HG03025 (cell line): ENCODE measurements at regions not wholly inside any gene's neighbourhood (a gene's known extent, or its start where the extent isn't known, plus 50 kb on each side); places are given as distances from the start of the nearest gene placed in this dataset.
A peak's percentile ranks its signal among the peaks of the same experiment; 100 is the strongest.

Source experiments
- ATAC-seq: cut with Tn5 transposase; IDR thresholded peaks from one replicate; pipeline ENCODE4 v1.9.1; 2021; ENCODE audit warnings: mild to moderate bottlenecking, moderate library complexity; ENCODE audit not compliant: unreplicated experiment, low FRiP score

GRCh38 chr2:195606179-195606578, 50.8 kb upstream of the SLC39A10 start:
- ATAC-seq: no peak

DNA sequence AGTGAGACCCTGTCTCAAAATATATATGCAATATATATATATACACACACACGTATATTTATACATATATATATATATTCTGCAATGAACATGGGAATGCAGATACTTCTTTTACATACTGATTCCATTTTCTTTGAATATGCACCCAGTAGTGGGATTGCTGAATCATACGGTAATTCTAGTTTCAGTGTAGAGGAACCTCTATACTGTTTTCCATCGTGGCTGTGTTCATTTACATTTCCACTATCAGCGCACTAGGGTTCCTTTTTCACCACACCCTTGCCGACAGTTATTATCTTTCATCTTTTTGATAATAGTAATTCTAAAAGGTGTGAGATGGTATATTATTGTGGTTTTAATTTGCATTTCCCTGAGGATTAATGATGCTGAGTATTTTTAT, 52.3 kb upstream of the SLC39A10 start:
- ATAC-seq: no peak

DNA sequence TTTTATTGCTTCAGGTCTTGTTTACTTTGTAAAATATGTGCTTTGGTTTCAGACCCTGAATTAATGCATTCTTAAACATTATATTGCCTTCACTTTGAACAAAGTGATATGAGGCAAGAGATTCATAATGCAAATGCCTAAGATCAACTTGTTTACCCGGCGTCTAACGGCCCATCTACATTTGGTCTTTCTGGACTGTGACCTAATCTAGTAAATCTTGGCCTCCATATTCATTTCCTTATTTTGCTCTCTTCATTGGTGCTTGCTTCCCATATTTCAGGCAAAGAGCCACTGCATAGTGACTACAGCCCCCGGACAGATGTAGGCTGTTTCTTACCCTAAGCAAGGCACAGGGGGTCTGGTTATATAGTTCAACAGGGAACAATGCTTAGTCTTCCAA, 53.0 kb upstream of the SLC39A10 start:
- no peak for ATAC-seq

- no peak for ATAC-seq
Observed at GRCh38 chr2:195603408-195603807, 53.6 kb upstream of the SLC39A10 start.

DNA sequence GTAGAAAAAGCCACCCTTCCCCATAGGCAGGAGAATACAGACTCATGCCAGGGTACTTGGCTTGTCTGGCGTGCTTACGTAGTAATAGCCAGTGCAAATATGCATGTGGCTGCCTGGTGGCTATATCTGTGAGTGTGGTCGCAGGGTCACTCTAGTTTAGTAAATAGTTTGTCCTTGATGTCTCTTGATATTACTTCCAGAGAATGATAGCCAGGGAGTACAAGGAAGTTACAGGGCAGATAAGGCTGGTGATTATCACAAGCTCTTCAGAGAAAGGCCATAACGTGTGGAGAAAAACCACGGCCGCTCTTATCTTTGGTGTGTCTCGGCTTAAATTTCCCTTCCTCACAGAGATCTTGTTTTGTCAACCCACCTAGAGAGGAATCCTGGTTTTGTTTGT, 54.3 kb upstream of the SLC39A10 start:
- ATAC-seq: no peak

GRCh38 chr2:195601361-195601760, 55.7 kb upstream of the SLC39A10 start:
- no peak for ATAC-seq

GRCh38 chr2:195600778-195601177, 56.2 kb upstream of the SLC39A10 start:
- ATAC-seq: no peak

DNA sequence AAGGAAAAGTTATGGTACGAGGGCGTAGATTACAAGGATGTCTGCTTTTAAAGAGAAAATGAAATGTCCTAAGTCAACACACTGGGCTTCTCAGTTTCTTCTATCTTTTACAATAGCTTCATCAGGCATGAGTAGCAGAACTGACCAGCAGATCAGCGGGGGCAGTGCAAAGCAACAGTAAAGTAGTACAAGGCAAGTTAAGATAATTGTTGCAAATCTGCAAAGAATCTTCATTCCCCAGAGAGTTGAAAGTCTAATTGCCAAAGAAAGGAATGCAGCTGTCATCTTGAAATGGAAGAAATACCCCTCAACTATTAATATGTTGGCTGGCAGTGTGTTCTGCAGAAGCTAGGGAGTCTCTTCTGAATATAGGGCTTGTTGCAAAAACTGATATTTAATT, 60.2 kb upstream of the SLC39A10 start:
- no peak for ATAC-seq

GRCh38 chr2:195595825-195596224, 61.2 kb upstream of the SLC39A10 start:
- no peak for ATAC-seq

- ATAC-seq: no peak
Observed at GRCh38 chr2:195594919-195595694, 61.9 kb upstream of the SLC39A10 start.

DNA sequence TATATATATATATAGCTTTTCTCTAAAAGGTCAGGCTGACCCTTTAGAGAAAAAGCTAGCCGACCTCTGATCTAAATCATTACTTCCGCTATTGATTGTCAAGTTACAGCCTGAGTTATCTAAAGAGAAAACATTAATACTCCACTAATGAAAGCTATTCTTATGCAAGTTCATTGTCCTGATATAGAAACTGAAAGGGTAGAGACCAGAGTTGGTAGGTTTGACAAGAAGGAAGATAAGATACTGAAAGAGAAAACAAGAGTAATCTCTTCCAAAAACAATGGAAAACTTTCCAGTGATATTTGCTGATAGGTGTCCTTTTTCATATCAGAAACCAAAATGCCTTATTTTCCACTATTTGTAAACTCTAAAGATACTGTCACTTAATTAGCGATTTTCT, 62.8 kb upstream of the SLC39A10 start:
- no peak for ATAC-seq

DNA sequence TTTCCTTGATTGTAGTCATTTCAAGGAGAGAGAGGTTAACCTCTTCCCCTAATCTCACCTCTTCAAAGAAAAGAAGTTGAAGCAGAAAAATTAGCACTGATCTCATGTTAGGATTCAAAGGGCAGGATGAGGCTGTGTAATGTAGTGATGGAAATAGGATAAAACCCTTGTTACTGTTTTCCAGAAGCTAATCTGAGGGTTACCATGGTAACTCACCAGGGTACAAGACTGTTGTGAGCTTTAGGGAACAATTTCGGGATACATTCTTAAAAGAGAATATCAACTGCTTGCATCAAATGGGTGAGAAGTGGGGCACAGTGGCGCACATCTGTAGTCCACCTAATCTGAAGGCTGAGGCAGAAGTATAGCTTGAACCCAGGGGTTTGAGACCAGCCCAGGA, 64.9 kb upstream of the SLC39A10 start:
- no peak for ATAC-seq

GRCh38 chr2:195590861-195591205, 66.2 kb upstream of the SLC39A10 start:
- ATAC-seq: no peak

GRCh38 chr2:195590199-195590860, 66.7 kb upstream of the SLC39A10 start:
- no peak for ATAC-seq

GRCh38 chr2:195587966-195588365, 69.1 kb upstream of the SLC39A10 start:
- no peak for ATAC-seq

DNA sequence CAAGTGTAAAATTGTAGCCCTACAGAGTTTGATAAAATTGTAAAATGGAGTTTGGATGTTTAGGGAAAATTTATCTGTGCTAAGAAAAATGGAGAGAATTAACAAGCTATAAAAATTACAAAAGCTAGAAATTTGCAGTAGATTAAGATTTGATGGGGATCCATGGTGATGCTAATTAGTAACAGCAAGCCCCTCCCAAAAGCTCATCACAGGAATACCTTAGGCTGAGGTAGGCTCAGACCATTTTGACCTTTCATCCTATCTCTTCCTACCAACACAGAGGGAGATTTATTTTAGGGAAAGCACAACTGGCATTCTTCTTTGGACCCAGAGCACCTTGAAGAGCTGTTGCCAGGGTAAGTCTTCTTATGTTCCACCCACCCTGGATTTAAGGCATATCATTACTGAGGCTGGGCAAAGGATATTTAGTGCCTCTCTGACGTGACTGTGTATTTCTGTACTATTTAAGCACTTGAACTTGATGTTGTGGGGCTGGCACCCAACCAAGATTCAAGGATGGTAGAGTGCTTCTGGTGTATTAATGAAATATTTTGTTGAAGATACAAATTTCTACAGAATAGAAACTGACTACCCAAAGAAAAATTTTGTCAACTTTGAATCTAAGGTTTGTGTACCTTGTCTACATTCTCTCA, 70.8 kb upstream of the SLC39A10 start:
- ATAC-seq: no peak

DNA sequence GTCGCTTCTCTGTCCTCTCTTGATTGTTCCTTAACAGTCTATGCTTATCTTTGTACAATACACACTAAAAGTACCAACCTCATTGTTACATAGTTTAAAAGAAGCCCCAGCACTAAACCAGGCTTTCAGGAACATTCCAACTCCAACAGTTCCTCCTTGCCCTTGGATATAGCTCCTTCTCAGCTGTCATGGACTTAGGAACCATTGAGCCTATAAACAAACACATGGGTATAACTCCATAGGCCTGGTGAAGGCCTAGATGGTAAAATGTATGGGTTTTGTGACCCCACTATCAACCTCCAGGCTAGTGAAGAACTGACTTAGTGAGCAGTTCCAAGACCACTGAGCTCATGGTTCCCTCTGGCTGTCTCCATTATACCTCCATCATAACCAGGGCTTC, 74.8 kb upstream of the SLC39A10 start:
- no peak for ATAC-seq

GRCh38 chr2:195579776-195580555, 77.1 kb upstream of the SLC39A10 start:
- ATAC-seq: peak; percentile 63

DNA sequence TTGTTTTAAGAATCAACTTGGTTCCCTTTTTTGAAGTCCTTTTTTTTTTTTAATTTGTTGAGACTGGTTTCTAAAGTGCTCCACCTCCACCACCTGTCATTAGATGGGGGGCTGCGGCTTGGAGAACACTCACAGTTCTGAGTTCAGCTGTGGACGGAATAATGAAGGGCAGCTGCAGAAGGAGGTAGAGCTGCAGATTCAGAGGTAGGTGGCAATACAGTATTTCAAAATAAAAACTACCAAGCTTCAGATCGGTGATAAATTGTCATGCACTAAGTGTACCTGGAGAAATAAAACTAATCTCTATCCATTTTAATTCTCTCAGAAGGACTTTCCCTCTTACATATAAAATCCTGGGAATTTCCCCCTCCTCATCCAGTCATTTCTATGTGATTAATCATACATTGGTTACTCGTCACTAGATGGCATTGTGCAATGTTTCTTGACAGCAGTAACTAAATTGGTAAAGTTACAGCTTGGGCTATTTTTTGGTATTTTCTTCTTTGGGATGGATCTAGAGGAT, 81.1 kb upstream of the SLC39A10 start:
- no peak for ATAC-seq

- ATAC-seq: no peak
Observed at GRCh38 chr2:195575016-195575415, 82.0 kb upstream of the SLC39A10 start.

GRCh38 chr2:195574312-195574711, 82.7 kb upstream of the SLC39A10 start:
- ATAC-seq: no peak
